Stimulated activated CD4-positive, alpha-beta T cell treated with anti-CD3 and anti-CD28 coated beads, Interleukin-4, amount 100 ng/mL, for 48 hours (primary cell): ENCODE measurements at regions not wholly inside any gene's neighbourhood (a gene's known extent, or its start where the extent isn't known, plus 50 kb on each side); places are given as distances from the start of the nearest gene placed in this dataset.
"Not testable (repeated sequence)": the region's sequence is repeated elsewhere in the genome, so short reads cannot be mapped to it uniquely, and the experiment has no call there.

Experiments used
- DNase-seq, 2 donors: peaks; one replicate each; pipeline ENCODE4 v3.0.0-alpha.2; 2020; ENCODE audit warnings: low read depth in 2 of 2

GRCh38 chr7:131648491-131648890, 92.1 kb upstream of the PODXL start:
- no peak for DNase-seq

DNA sequence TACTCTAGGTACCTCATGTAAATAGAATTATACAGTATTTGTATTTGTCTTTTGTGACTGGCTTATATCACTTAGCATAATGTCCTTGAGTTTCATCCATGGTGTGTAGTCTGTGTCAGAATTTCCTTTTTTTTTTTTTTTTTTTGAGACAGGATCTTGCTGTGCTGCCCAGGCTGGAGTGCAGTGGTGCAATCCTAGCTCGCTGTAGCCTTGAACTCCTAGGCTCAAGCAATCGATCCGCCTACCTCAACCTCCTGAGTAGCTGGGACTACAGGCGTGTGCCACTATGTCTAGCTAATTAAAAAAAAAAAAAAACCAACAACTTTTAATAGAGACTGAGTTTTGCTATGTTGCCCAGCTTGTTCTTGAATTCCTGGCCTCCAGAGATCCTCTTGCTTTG, 89.8 kb upstream of the PODXL start:
- no peak for DNase-seq

GRCh38 chr7:131642429-131642828, 86.0 kb upstream of the PODXL start:
- DNase-seq = no peak

GRCh38 chr7:131640686-131641085, 84.3 kb upstream of the PODXL start:
- DNase-seq = no peak

- no peak for DNase-seq
These were observed 82.4 kb upstream of the PODXL start for GRCh38 chr7:131638641-131639430.

GRCh38 chr7:131637859-131638258, 81.4 kb upstream of the PODXL start:
- no peak for DNase-seq

DNA sequence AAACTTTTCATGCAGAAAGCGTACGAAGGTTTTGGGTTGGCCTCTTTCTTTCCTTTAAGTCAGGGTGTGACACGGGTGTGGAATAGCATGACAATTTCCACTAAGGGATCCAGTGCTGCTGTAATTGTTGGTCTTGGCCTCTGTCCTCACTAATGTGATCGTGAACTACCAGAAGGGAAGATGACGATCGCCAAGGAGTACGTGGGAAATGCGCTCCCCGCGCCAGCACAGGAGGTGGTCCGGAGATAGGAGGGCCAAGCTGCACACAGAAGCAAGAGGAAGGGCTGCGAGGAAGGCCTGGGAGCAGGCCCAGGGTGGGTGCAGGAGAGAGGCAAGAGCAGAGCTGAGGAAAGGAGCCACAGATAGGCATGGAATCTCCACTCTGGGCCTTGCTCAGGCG, 79.7 kb upstream of the PODXL start:
- DNase-seq = no peak

DNA sequence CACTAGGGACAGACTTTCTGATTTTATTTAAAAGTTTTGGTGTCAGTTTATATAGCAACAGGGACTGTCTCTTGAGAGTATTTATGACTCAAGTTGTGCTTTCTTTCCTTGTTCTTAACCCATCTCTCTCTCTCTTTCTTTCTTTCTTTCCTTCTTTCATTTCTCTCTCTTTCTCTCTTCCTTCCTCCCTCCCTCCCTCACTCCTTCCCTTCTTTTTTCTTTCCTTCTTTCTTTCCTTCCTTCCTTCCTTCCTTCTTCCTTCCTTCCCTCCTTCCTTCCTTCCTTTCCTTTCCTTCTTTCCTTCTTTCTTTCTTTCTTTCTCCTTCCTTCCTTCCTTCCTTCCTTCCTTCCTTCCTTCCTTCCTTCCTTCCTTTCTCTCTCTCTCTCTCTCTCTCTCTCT, 77.8 kb upstream of the PODXL start:
- not testable (repeated sequence) for DNase-seq

DNA sequence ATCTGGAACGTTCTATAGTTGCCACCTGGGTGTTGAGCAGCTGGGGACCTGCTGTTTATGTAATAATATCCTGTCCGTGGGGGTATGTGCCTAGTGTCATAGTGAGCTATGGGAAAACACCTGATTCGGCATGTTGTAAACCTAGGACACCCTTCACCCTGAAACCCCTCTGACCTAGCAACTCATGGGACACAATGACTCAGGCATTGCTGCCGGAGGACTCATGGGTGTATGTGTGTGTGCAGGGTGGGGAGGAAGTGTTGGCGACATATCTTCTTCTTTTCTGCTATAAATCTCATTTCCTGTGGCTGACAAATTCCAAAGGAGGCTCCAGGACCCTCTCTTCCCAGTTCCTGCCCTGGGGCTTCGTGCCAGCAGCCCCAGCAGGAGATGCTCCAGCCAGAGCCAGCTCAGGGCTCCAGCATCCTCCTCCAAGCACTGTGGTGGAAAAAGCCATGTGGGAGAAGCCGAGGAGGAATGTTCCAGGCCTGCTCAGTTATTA, 77.0 kb upstream of the PODXL start:
- DNase-seq = no peak

- DNase-seq = no peak
These were observed 74.0 kb upstream of the PODXL start for GRCh38 chr7:131630427-131630826.

DNA sequence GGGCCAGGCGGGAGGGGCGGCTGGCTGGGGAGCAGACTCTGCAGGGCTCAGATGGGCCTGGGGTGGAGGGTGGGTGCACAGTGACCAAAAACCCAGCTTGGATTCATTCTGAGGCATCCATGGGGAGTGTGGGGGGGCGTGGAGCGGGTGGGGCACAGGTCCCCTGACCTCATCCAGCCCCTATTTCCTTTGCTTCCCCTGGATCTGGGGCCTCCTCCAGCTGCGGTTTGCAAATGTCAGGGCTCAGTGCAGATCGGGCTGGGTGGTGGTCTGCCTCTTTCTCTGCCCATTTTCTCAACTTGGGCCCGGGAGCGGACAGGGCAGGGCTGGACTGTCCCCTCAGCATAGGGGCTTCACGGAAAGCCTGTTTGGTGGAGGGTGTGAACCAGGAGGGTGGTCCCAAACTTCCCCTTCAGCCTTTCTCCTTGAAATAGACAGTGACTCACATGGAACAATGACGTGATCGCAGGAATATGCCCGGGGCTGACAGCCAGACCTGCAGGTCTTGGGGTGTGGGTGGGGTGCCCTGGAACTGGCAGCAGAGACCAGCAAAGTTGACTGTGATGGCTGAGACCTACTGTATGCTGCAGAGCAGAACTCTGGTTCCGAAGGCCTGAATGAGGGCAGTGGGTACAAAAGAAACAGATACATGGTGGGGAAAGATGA, 72.9 kb upstream of the PODXL start:
- DNase-seq = no peak

DNA sequence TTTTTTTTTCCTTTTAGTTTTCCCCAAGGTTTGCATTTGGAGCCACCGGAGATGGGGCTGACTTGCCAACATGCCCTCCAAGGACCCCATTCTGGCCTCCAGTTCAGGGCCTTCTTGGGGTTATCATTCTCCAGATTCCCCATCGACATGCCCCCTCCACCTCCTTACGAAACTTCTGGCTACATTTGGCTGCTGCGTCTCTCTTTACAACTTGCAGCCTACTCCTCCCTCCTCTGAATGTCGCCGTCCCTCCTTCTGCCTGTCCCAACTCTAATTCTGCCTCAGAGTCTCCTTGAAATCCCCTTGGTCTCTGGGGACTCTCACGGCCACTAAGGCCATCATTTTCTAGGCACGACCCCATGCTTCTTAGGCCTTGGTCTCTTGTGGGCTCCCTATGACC, 72.2 kb upstream of the PODXL start:
- no peak for DNase-seq

GRCh38 chr7:131627735-131628190, 71.3 kb upstream of the PODXL start:
- no peak for DNase-seq

GRCh38 chr7:131626643-131627042, 70.2 kb upstream of the PODXL start:
- no peak for DNase-seq

GRCh38 chr7:131625817-131626372, 69.5 kb upstream of the PODXL start:
- DNase-seq = no peak

DNA sequence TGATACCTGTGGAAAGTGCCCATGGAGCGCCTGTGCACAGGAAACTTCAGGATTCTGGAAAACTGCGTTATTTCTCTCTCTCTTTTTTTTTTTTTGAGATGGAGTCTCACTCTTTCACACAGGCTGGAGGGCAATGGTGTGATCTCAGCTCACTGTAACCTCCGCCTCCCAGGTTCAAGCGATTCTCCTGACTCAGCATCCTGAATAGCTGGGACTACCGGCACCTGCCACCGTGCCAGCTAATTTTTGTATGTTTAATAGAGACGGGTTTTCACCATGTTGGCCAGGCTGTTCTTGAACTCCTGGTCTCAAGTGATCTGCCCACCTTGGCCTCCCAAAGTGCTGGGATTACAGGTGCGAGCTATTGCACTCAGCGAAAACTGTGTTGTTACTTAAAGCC, 68.9 kb upstream of the PODXL start:
- DNase-seq = not testable (repeated sequence)

GRCh38 chr7:131624536-131624935, 68.1 kb upstream of the PODXL start:
- no peak for DNase-seq

GRCh38 chr7:131623154-131623553, 66.7 kb upstream of the PODXL start:
- no peak for DNase-seq

DNA sequence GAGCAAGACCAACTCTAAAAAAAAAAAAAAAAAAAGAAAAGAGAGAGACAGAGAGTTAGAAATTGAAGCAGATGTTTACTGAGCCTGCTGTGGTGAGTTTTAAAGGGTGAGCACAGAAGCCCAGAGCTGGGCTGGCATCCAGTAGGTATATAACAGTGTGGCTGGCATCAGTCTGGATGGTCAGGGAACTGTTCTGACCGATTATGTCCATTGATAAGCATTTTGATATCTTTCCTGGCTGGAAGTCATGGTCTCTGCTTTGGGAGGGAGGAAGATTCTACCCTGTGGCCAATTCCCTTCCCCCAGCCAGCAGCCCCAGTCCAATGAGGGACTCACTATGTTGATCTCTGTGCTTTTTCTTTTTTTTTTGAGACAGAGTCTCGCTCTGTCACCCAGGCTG, 65.2 kb upstream of the PODXL start:
- DNase-seq = no peak

GRCh38 chr7:131620673-131621609, 64.5 kb upstream of the PODXL start:
- DNase-seq = no peak
